Stimulated activated CD4-positive, alpha-beta T cell treated with anti-CD3 and anti-CD28 coated beads, Interleukin-4, amount 100 ng/mL, for 4 hours (primary cell): ENCODE measurements at regions not wholly inside any gene's neighbourhood (a gene's known extent, or its start where the extent isn't known, plus 50 kb on each side); places are given as distances from the start of the nearest gene placed in this dataset.

Experiments
- DNase-seq, 2 experiments: peaks; one replicate each; pipeline ENCODE4 v3.0.0-alpha.2; 2020

- peak; percentile 40 to 49 for DNase-seq
Observed at GRCh38 chr2:203814661-203815540, 52.7 kb upstream of the CTLA4 start.

GRCh38 chr2:203815541-203815898 is 52.1 kb upstream of the CTLA4 start:
- DNase-seq = no peak

- no peak for DNase-seq
Observed at GRCh38 chr2:203817147-203817546, 50.4 kb upstream of the CTLA4 start.
